Osteocyte (in vitro differentiated cells): ENCODE measurements at regions not wholly inside any gene's neighbourhood (a gene's known extent, or its start where the extent isn't known, plus 50 kb on each side); places are given as distances from the start of the nearest gene placed in this dataset.

Source experiments
- DNase-seq: peaks from one replicate; pipeline ENCODE4 v3.0.0; 2021; ENCODE audit warnings: mixed read lengths; ENCODE audit not compliant: unreplicated experiment; ENCODE audit errors: extremely low spot score
- H3K27ac Mint-ChIP-seq: one replicate; pipeline ENCODE4 v1.8.0; 2021; ENCODE audit warnings: mild to moderate bottlenecking, mixed read lengths; ENCODE audit not compliant: unreplicated experiment
- H3K27me3 Mint-ChIP-seq: one replicate; pipeline ENCODE4 v1.8.0; 2021; ENCODE audit warnings: mixed read lengths; ENCODE audit not compliant: unreplicated experiment
- H3K36me3 Mint-ChIP-seq: one replicate; pipeline ENCODE4 v1.8.0; 2021; ENCODE audit warnings: mixed read lengths; ENCODE audit not compliant: unreplicated experiment
- H3K4me1 Mint-ChIP-seq: one replicate; pipeline ENCODE4 v1.8.0; 2021; ENCODE audit warnings: mixed read lengths; ENCODE audit not compliant: unreplicated experiment
- H3K4me3 Mint-ChIP-seq: one replicate; pipeline ENCODE4 v1.8.0; 2021; ENCODE audit warnings: mild to moderate bottlenecking, moderate library complexity, mixed read lengths; ENCODE audit not compliant: unreplicated experiment
- H3K9me3 Mint-ChIP-seq: one replicate; pipeline ENCODE4 v1.8.0; 2021; ENCODE audit warnings: mixed read lengths; ENCODE audit not compliant: unreplicated experiment
- TF ChIP-seq, protein P1 (sequence below): fragments of 200-600 bp; sonication (generic); IDR thresholded peaks from 2 replicates; pipeline ENCODE4 v1.5.0; 2021; ENCODE audit warnings: antibody characterized with exemption, mild to moderate bottlenecking, moderate library complexity

DNA sequence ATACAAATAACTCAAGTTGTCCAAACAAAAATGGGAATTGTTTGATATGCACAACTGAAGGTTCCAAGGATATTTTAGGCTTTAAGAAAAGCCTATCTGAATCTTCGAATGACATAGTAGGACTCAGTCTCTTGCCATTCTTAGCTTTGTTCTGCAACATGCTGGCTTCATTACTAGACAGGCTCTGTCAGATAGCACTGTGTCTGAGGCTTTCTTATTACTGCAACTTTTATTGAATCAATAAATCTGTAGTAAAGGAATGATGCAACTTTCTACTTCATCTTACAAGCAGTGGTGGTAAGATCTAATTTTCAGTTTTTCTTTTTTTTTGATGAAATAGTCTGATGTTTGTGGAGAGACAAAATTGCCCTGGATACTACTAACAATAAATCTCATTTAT is 319.3 kb upstream of the CCDC179 start:
- Mint-ChIP-seq H3K27ac (no peak overlapping the region), H3K9me3 (peaks cover 4% of the 10 kb centered on the region), H3K27me3 (peaks cover 12% of the 10 kb centered on the region), H3K36me3 (no peaks in the 10 kb centered on the region), H3K4me1 (no peaks in the 10 kb centered on the region), H3K4me3 (no peak overlapping the region)
- TF ChIP-seq, protein P1, sequence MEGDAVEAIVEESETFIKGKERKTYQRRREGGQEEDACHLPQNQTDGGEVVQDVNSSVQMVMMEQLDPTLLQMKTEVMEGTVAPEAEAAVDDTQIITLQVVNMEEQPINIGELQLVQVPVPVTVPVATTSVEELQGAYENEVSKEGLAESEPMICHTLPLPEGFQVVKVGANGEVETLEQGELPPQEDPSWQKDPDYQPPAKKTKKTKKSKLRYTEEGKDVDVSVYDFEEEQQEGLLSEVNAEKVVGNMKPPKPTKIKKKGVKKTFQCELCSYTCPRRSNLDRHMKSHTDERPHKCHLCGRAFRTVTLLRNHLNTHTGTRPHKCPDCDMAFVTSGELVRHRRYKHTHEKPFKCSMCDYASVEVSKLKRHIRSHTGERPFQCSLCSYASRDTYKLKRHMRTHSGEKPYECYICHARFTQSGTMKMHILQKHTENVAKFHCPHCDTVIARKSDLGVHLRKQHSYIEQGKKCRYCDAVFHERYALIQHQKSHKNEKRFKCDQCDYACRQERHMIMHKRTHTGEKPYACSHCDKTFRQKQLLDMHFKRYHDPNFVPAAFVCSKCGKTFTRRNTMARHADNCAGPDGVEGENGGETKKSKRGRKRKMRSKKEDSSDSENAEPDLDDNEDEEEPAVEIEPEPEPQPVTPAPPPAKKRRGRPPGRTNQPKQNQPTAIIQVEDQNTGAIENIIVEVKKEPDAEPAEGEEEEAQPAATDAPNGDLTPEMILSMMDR, result no peak
- DNase-seq, result no peak

GRCh38 chr11:23181022-23181807 is 320.9 kb upstream of the CCDC179 start:
- no peak for DNase-seq
- Mint-ChIP-seq H3K27ac (no peak overlapping the region), H3K4me1 (no peaks in the 10 kb centered on the region), H3K27me3 (peaks cover 12% of the 10 kb centered on the region), H3K9me3 (no peaks in the 10 kb centered on the region), H3K4me3 (no peak overlapping the region), H3K36me3 (no peaks in the 10 kb centered on the region)
- TF ChIP-seq, protein P1, result no peak

DNA sequence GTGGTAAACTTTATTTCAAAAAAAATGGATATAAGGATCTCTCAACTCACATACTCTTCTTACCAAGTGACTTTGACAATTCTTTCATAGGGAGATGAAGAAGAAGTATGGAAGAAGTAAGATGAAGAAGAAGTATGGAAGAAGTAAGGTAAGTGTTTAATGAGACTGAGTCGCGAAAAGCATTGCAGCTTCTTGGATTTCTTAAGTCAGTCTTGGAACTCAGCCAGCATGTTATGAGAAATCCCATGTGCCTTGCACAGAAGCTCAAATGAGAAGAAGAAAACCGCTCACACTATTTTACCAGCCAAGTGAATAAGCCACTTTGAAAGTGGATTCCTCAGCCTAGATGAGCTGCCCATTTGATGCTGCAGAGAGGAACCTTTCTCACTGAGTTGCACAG is 332.0 kb upstream of the CCDC179 start:
- Mint-ChIP-seq H3K4me1 (no peaks in the 10 kb centered on the region), H3K4me3 (no peak overlapping the region), H3K36me3 (no peaks in the 10 kb centered on the region), H3K9me3 (no peaks in the 10 kb centered on the region), H3K27me3 (peaks cover 5% of the 10 kb centered on the region), H3K27ac (no peak overlapping the region)
- TF ChIP-seq, protein P1, result no peak
- DNase-seq, result no peak

DNA sequence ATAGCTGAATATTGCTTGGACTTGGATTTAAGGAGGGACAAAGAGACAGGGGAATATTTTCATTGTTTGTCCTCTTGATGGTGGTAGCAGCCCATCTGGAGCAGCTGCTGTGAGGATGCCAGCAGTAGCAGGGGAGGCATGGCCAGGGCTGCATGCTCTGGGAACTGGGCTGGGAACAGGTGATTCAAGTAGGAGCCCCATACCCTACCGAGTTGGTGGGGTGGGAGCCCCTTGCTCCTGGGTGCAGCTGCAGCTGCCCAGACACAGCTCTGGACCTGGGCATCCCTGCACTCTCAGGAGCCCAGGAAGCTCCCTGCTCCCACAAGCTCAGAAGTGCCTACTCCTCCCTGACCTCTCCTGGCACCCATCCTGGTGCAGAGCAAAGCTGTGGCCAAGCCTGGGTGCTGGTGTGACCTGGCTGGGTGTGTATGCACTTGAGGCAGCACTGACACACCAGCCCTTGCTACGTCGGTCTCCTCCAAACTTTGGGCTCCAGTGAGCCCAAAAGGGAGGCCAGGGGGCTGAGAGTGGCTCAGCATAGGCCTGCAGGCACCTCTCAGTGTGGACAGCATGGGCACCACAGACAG is 341.8 kb upstream of the CCDC179 start:
- no peaks in the 10 kb centered on the region for H3K27me3 Mint-ChIP-seq
- H3K4me1 Mint-ChIP-seq, result peaks cover 4% of the 10 kb centered on the region
- TF ChIP-seq, protein P1, result no peak
- DNase-seq, result no peak
- no peaks in the 10 kb centered on the region for H3K36me3 Mint-ChIP-seq
- peaks cover 4% of the 10 kb centered on the region for H3K9me3 Mint-ChIP-seq
- no peak overlapping the region for H3K4me3 Mint-ChIP-seq
- H3K27ac Mint-ChIP-seq, result no peak overlapping the region

DNA sequence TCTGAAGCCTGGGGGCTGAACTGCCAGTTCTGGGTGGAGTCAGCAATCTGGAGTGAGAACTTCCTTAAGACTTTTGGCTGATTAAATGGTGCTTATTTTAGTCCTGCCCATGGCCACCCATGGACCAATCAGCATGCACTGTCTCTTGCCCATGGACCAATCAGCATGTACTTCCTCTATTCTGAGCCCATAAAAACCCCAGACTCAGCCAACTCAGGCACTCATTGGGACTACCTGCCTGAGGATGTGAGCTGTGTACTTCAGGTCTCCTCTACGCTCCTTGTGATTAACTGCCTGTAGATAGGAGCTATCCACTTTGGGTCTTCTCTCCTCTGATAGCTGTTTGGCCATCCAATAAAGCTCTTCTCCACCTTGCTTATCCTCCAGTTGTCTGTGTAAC is 342.3 kb upstream of the CCDC179 start:
- Mint-ChIP-seq H3K36me3 (no peaks in the 10 kb centered on the region), H3K27me3 (no peaks in the 10 kb centered on the region), H3K9me3 (peaks cover 4% of the 10 kb centered on the region), H3K4me1 (peaks cover 4% of the 10 kb centered on the region), H3K27ac (no peak overlapping the region), H3K4me3 (no peak overlapping the region)
- DNase-seq, result no peak
- TF ChIP-seq, protein P1, result no peak
